GM19025 (cell line): ENCODE measurements at regions not wholly inside any gene's neighbourhood (a gene's known extent, or its start where the extent isn't known, plus 50 kb on each side); places are given as distances from the start of the nearest gene placed in this dataset.

Experiments used
- ATAC-seq: cut with Tn5 transposase; IDR thresholded peaks from one replicate; pipeline ENCODE4 v1.9.1; 2021; ENCODE audit warnings: mild to moderate bottlenecking, low read depth, moderate library complexity; ENCODE audit not compliant: unreplicated experiment

GRCh38 chr4:161134795-161135194 lies 1029.0 kb downstream of the FSTL5 start:
- ATAC-seq, result no peak

GRCh38 chr4:161133586-161134276 lies 1030.1 kb downstream of the FSTL5 start:
- no peak for ATAC-seq

- peak; percentile 89 for ATAC-seq
Measured at GRCh38 chr4:161132715-161133425, 1030.9 kb downstream of the FSTL5 start.

- no peak for ATAC-seq
Measured at GRCh38 chr4:161121451-161121850, 1042.3 kb downstream of the FSTL5 start.

- ATAC-seq, result no peak
Measured at GRCh38 chr4:161101881-161102280, 1061.9 kb downstream of the FSTL5 start.

- no peak for ATAC-seq
Measured at GRCh38 chr4:161097821-161098220, 1066.0 kb downstream of the FSTL5 start.

GRCh38 chr4:161061046-161061445 lies 1102.8 kb downstream of the FSTL5 start:
- no peak for ATAC-seq
